ENCODE measurements at regions not wholly inside any gene's neighbourhood (a gene's known extent, or its start where the extent isn't known, plus 50 kb on each side); places are given as distances from the start of the nearest gene placed in this dataset.
"Not testable (repeated sequence)": the region's sequence is repeated elsewhere in the genome, so short reads cannot be mapped to it uniquely, and the experiment has no call there.

DNA sequence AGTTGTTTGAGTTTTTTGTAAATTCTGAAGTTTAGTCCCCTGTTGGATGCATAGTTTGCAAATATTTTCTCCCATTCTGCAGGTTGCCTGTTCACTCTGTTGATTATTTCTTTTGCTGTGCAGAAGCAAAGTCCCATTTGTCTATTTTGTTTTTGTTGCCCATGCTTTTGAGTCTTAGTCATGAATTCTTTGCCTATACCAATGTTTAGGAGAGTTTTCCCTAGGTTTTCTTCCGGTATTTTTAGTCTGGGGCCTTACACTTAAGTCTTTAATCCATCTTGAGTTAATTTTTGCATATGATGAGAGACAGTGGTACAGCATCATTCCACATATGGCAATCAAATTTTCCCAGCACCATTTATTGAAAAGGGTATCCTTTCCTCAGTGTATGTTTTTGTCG lies 405.8 kb upstream of the RPS6KA3 start:
- no peak for DNase-seq (ENCODE audit: low spot score)
- H3K9me3 Mint-ChIP-seq: no peaks in the 10 kb centered on the region
- H3K36me3 Mint-ChIP-seq (ENCODE audit: low read depth): no peaks in the 10 kb centered on the region
- H3K4me3 Mint-ChIP-seq (ENCODE audit: low read depth): no peak overlapping the region
- H3K27me3 Mint-ChIP-seq (ENCODE audit: low read depth): no peaks in the 10 kb centered on the region
- intact Hi-C loops (cut with micrococcal nuclease): no loop called here
- no peaks in the 10 kb centered on the region for H3K4me1 Mint-ChIP-seq (ENCODE audit: low read depth)
- H3K27ac Mint-ChIP-seq: no peak overlapping the region

DNA sequence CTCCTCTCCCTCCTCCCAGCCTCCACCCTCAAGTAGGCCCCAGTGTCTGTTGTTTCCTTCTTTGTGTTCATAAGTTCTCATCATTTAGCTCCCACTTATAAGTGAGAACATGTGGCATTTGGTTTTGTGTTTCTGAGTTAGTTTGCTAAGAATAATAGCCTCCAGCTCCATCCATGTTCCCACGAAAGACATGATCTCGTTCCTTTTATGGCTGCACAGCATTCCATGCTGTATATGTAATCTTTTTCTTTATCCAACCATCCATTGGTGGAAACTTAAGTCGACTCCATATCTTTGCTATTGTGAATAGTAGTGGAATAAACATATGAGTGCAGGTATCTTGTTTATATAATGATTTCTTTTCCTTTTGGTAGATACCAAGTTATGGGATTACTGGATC lies 405.0 kb upstream of the RPS6KA3 start:
- DNase-seq (ENCODE audit: low spot score); H3K27ac Mint-ChIP-seq; H3K4me1 Mint-ChIP-seq (ENCODE audit: low read depth); H3K9me3 Mint-ChIP-seq; intact Hi-C loops (cut with micrococcal nuclease); H3K36me3 Mint-ChIP-seq (ENCODE audit: low read depth); H3K4me3 Mint-ChIP-seq (ENCODE audit: low read depth); H3K27me3 Mint-ChIP-seq (ENCODE audit: low read depth): not testable (repeated sequence)

DNA sequence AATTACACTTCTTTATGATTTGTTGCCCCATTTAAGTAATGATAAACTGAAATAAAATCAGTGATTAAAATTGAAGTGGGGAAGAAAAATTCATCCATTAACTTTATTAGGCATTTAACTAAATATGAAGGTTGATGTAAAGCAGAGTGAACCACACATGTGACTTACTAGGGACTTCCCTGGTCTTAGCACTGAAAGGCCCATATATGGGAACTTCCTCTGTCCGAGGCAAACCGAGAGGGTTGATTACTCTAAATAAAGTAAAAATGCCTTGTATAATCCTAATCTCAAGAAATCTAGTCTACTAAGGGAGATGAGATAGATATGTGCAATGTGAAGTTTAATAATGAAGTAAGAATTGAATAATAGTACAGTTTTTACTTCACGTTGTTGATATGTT lies 403.9 kb upstream of the RPS6KA3 start:
- DNase-seq (ENCODE audit: low spot score): no peak
- Mint-ChIP-seq H3K4me3 (ENCODE audit: low read depth) (no peak overlapping the region), H3K9me3 (no peaks in the 10 kb centered on the region), H3K4me1 (ENCODE audit: low read depth) (no peaks in the 10 kb centered on the region), H3K27ac (no peak overlapping the region), H3K27me3 (ENCODE audit: low read depth) (no peaks in the 10 kb centered on the region), H3K36me3 (ENCODE audit: low read depth) (no peaks in the 10 kb centered on the region)
- intact Hi-C loops (cut with micrococcal nuclease): no loop called here

DNA sequence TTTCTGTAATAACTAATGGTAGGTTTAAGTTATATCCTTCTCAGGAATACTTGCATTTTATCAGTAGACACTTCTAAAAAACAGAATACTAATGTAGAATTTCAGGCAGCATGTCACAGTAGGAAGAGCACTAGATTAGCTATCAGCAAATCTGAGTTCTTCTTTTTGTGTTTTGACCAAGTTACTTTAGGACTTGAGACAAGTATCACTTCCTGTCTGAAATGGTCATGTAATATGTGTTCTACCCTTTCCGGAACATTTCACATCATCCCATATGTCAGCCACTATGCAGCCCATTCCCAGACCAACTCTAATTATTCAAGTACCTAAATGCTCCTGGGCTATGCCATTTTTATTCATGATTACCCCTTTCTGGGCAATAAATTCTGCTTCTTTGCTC lies 401.8 kb upstream of the RPS6KA3 start:
- Mint-ChIP-seq H3K27me3 (ENCODE audit: low read depth) (no peaks in the 10 kb centered on the region), H3K9me3 (no peaks in the 10 kb centered on the region), H3K4me1 (ENCODE audit: low read depth) (no peaks in the 10 kb centered on the region), H3K27ac (no peak overlapping the region), H3K4me3 (ENCODE audit: low read depth) (no peak overlapping the region), H3K36me3 (ENCODE audit: low read depth) (no peaks in the 10 kb centered on the region)
- intact Hi-C loops (cut with micrococcal nuclease): no loop called here
- DNase-seq (ENCODE audit: low spot score): no peak

DNA sequence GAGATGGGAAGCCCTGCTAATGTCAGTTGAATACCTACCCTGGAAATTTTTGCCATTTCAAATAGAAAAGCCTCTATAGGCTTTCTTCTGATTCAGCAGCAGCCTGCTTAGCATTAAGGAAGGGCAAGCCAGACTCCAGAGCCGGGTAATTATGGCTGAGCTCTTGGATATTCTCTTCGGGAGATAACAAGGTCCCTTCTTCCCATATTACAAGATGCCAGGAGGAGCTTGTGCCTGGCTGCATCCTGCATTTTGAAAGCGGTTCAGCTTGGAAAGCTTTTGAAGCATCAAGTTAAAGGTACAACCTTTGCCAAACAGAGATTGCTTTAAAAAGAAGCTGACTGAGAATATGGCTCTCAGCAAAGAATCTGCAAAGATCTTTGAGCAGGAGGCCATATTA lies 399.6 kb upstream of the RPS6KA3 start:
- intact Hi-C loops (cut with micrococcal nuclease): no loop called here
- no peaks in the 10 kb centered on the region for H3K9me3 Mint-ChIP-seq
- no peaks in the 10 kb centered on the region for H3K27me3 Mint-ChIP-seq (ENCODE audit: low read depth)
- no peak overlapping the region for H3K4me3 Mint-ChIP-seq (ENCODE audit: low read depth)
- no peaks in the 10 kb centered on the region for H3K4me1 Mint-ChIP-seq (ENCODE audit: low read depth)
- H3K36me3 Mint-ChIP-seq (ENCODE audit: low read depth): no peaks in the 10 kb centered on the region
- H3K27ac Mint-ChIP-seq: no peak overlapping the region
- no peak for DNase-seq (ENCODE audit: low spot score)

DNA sequence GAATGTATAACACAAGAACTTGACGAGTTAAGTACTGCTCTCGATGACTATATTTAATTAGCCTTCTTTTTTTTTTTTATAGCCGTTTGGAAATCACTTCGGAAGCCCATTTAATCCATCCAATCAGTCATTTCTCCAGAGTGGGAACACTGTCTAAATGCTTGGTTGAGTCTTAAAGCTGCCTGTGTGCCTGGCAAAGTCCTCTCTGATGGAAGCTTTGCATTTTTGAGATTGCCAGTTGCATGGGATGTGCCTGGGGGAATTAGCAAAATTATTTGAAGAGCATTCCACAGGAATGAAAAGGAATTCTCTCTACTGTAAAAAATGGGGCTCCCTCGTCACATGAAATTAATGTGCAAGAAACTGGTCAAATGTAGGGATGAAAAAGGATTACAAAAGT lies 398.8 kb upstream of the RPS6KA3 start:
- H3K9me3 Mint-ChIP-seq: no peaks in the 10 kb centered on the region
- H3K36me3 Mint-ChIP-seq (ENCODE audit: low read depth): no peaks in the 10 kb centered on the region
- H3K27ac Mint-ChIP-seq: no peak overlapping the region
- no peaks in the 10 kb centered on the region for H3K27me3 Mint-ChIP-seq (ENCODE audit: low read depth)
- intact Hi-C loops (cut with micrococcal nuclease): no loop called here
- H3K4me1 Mint-ChIP-seq (ENCODE audit: low read depth): no peaks in the 10 kb centered on the region
- H3K4me3 Mint-ChIP-seq (ENCODE audit: low read depth): no peak overlapping the region
- DNase-seq (ENCODE audit: low spot score): no peak

DNA sequence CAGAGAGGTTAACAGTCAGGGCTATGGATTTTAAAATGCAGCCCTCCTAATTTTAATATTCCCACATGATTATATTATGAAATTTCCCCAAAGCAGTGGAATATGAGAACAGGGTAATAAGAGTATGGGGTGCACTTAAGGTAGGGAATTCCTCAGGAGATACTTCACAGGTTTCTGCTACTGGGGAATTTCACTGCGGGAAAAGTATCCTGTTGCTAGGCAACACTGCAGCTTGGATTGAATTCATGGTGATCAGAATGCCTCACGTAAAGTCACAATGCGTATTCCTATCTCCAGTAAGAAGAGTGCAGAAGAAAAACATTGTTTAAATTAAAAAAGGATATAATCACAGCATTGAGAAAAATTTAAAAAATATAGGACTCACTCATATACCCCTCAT lies 398.1 kb upstream of the RPS6KA3 start:
- Mint-ChIP-seq H3K9me3 (no peaks in the 10 kb centered on the region), H3K4me1 (ENCODE audit: low read depth) (no peaks in the 10 kb centered on the region), H3K4me3 (ENCODE audit: low read depth) (no peak overlapping the region), H3K36me3 (ENCODE audit: low read depth) (no peaks in the 10 kb centered on the region), H3K27me3 (ENCODE audit: low read depth) (no peaks in the 10 kb centered on the region), H3K27ac (no peak overlapping the region)
- no peak for DNase-seq (ENCODE audit: low spot score)
- intact Hi-C loops (cut with micrococcal nuclease): no loop called here

DNA sequence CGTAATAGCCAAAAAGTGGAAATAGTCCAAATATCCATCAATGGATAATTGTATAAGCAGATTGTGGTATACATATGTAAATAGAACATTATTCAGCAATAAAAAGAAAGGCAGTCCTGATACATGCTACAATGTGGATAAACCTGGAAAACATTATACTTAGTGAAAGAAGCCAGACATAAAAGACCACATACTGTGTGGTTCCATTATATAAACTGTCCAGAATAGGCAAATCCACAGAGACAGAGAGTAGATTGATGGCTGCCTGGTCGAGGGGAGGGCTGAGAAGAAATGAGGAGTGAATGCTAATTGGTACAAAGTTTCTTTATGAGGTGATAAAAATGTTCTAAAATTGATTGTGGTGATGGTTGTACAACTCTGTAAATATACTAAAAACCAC lies 397.4 kb upstream of the RPS6KA3 start:
- no peaks in the 10 kb centered on the region for H3K36me3 Mint-ChIP-seq (ENCODE audit: low read depth)
- DNase-seq (ENCODE audit: low spot score): no peak
- intact Hi-C loops (cut with micrococcal nuclease): no loop called here
- H3K9me3 Mint-ChIP-seq: no peaks in the 10 kb centered on the region
- no peaks in the 10 kb centered on the region for H3K27me3 Mint-ChIP-seq (ENCODE audit: low read depth)
- no peaks in the 10 kb centered on the region for H3K4me1 Mint-ChIP-seq (ENCODE audit: low read depth)
- no peak overlapping the region for H3K27ac Mint-ChIP-seq
- H3K4me3 Mint-ChIP-seq (ENCODE audit: low read depth): no peak overlapping the region

DNA sequence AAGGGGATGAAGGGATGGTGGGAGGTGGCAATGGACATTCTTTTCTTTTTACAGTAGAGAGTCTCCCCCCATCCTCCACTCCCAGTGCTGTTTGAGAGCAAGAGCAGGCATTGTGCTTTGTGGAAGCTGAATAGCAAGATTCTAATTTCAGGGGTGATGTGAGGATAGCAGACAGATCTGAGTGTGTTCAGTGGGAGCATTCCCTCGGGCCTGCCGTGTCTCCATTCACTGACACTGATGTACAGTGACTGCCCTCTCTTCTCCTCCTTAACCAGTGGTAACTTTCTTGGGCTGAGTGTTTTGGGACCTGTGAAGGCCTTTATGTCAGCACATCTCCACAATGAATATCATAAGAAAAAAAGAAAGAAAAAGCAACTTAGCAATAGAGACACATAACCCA lies 396.6 kb upstream of the RPS6KA3 start:
- no peaks in the 10 kb centered on the region for H3K9me3 Mint-ChIP-seq
- no peaks in the 10 kb centered on the region for H3K36me3 Mint-ChIP-seq (ENCODE audit: low read depth)
- no peak overlapping the region for H3K27ac Mint-ChIP-seq
- intact Hi-C loops (cut with micrococcal nuclease): no loop called here
- DNase-seq (ENCODE audit: low spot score): no peak
- no peak overlapping the region for H3K4me3 Mint-ChIP-seq (ENCODE audit: low read depth)
- no peaks in the 10 kb centered on the region for H3K4me1 Mint-ChIP-seq (ENCODE audit: low read depth)
- H3K27me3 Mint-ChIP-seq (ENCODE audit: low read depth): no peaks in the 10 kb centered on the region

DNA sequence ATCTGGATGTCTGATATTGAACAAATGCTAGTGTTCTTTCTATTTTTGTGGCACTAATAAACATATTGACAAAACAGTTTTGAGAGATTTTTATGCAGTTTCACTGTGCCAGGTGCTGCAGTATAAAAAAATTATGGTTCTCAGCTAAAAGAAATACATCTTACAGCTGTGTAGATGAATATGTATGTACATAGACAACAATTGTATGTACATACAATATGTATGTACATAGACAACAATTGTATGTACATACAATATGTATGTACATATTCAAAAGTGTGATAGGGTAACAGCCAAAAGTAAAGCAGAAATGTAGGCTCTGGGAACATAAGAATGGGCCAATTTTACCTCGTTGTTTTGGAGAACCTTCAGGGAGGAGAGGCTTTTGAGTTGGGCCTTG lies 390.0 kb upstream of the RPS6KA3 start:
- H3K27ac Mint-ChIP-seq: no peak overlapping the region
- intact Hi-C loops (cut with micrococcal nuclease): no loop called here
- H3K4me3 Mint-ChIP-seq (ENCODE audit: low read depth): no peak overlapping the region
- H3K9me3 Mint-ChIP-seq: no peaks in the 10 kb centered on the region
- no peaks in the 10 kb centered on the region for H3K36me3 Mint-ChIP-seq (ENCODE audit: low read depth)
- no peaks in the 10 kb centered on the region for H3K27me3 Mint-ChIP-seq (ENCODE audit: low read depth)
- H3K4me1 Mint-ChIP-seq (ENCODE audit: low read depth): no peaks in the 10 kb centered on the region
- DNase-seq (ENCODE audit: low spot score): no peak

DNA sequence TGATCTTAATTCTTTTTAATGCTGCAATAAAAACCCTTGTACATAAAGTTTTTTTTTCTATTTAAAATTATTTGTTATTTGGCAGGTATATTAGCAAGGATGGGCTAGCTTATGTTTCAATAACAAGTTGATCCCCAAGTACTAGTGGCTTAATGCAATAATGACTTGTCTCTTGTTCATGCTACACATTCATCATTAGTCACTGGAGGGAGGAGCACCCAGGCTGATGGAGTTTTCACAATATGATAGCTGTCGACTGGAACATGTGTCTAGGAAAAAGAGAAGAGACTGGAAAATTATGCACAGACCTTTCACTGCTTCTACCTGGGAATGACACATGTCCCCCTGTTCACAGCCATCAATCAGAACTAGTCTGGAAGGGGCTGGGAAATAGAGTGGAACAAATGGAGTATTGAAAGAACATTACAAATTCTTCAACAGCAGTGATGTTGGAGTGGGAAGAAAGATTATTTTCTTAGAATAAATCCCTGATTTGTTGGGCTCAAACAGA lies 387.9 kb upstream of the RPS6KA3 start:
- no peak for DNase-seq (ENCODE audit: low spot score)
- no peaks in the 10 kb centered on the region for H3K9me3 Mint-ChIP-seq
- no peaks in the 10 kb centered on the region for H3K36me3 Mint-ChIP-seq (ENCODE audit: low read depth)
- H3K4me1 Mint-ChIP-seq (ENCODE audit: low read depth): no peaks in the 10 kb centered on the region
- intact Hi-C loops (cut with micrococcal nuclease): no loop called here
- no peak overlapping the region for H3K4me3 Mint-ChIP-seq (ENCODE audit: low read depth)
- no peaks in the 10 kb centered on the region for H3K27me3 Mint-ChIP-seq (ENCODE audit: low read depth)
- H3K27ac Mint-ChIP-seq: no peak overlapping the region

DNA sequence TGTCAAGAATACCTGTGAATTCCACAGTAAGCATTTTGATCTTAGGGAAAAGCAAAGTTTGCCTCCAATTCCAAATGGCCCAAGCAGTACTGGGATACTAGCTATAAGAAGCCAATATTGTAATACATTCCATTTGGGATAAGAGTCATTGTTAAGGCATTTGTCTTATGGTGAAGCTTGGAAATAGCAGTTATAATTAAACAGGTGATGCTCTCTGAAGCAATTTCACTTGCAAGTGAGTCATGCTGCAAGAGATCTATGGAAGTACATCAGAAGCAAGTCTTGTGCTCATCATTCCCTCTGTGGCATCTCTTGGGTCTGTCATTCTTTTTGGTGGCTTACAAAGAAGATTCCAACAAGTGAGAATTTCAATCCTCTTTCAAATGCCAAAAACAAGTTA lies 386.4 kb upstream of the RPS6KA3 start:
- no peaks in the 10 kb centered on the region for H3K27me3 Mint-ChIP-seq (ENCODE audit: low read depth)
- H3K27ac Mint-ChIP-seq: no peak overlapping the region
- H3K9me3 Mint-ChIP-seq: no peaks in the 10 kb centered on the region
- H3K4me1 Mint-ChIP-seq (ENCODE audit: low read depth): no peaks in the 10 kb centered on the region
- DNase-seq (ENCODE audit: low spot score): no peak
- no peak overlapping the region for H3K4me3 Mint-ChIP-seq (ENCODE audit: low read depth)
- no peaks in the 10 kb centered on the region for H3K36me3 Mint-ChIP-seq (ENCODE audit: low read depth)
- intact Hi-C loops (cut with micrococcal nuclease): no loop called here

DNA sequence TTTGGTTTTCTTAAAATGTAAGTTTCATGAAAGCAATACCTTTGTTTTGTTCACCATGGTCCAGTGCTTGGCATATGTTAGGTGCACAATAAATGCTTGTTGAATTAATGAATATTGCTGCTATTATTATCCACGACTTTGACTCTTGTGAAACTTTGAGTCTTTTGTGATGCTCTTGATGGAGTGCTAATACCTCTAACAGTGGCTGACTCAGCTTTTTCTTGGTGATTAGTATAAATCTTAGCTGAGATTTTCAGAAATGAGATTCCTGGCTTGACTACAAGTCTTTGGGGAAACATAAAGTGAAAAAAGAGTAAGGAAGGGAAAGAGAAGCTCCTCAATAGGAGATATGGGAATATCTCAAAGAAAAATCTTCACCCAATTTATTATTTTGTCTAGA lies 375.2 kb upstream of the RPS6KA3 start:
- peaks cover 3% of the 10 kb centered on the region for H3K27me3 Mint-ChIP-seq (ENCODE audit: low read depth)
- no peak overlapping the region for H3K27ac Mint-ChIP-seq
- H3K9me3 Mint-ChIP-seq: no peaks in the 10 kb centered on the region
- peaks cover 4% of the 10 kb centered on the region for H3K4me1 Mint-ChIP-seq (ENCODE audit: low read depth)
- H3K4me3 Mint-ChIP-seq (ENCODE audit: low read depth): no peak overlapping the region
- intact Hi-C loops (cut with micrococcal nuclease): no loop called here
- DNase-seq (ENCODE audit: low spot score): no peak
- H3K36me3 Mint-ChIP-seq (ENCODE audit: low read depth): no peaks in the 10 kb centered on the region

DNA sequence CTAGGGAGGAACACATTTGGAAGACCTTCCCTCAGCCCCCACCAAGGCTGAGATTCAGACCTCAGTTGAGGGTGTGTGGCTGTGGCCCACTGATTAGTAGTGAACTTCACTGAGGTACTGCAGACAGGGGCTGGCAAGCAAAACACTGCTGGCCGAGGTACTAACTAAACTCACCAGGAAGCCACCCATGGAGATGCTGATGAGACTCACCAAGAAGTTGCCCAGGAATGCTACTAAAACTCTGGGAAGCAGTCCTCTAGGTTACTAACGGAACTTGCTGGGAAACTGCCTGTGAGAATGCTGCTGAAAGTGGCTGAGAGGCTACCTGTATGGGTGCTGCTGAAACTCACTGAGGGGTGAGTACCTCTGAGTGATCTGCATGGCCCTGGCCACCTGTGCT lies 372.4 kb upstream of the RPS6KA3 start:
- Mint-ChIP-seq H3K4me1 (ENCODE audit: low read depth) (peaks cover 4% of the 10 kb centered on the region), H3K4me3 (ENCODE audit: low read depth) (no peak overlapping the region), H3K36me3 (ENCODE audit: low read depth) (no peaks in the 10 kb centered on the region), H3K27me3 (ENCODE audit: low read depth) (peaks cover 6% of the 10 kb centered on the region), H3K27ac (no peak overlapping the region), H3K9me3 (no peaks in the 10 kb centered on the region)
- intact Hi-C loops (cut with micrococcal nuclease): no loop called here
- DNase-seq (ENCODE audit: low spot score): no peak

All from activated T-helper 2 cell treated with anti-CD3 and anti-CD28 coated beads, Interferon-gamma antibody, Interleukin-2, Interleukin-4, amounts not matched to agents 10 μg/mL and 5 μg/mL and 100 μg/mL, durations not matched to agents 14 hours and 24 hours and 36 hours (primary cell).